ENCODE measurements at regions not wholly inside any gene's neighbourhood (a gene's known extent, or its start where the extent isn't known, plus 50 kb on each side); places are given as distances from the start of the nearest gene placed in this dataset.

DNA sequence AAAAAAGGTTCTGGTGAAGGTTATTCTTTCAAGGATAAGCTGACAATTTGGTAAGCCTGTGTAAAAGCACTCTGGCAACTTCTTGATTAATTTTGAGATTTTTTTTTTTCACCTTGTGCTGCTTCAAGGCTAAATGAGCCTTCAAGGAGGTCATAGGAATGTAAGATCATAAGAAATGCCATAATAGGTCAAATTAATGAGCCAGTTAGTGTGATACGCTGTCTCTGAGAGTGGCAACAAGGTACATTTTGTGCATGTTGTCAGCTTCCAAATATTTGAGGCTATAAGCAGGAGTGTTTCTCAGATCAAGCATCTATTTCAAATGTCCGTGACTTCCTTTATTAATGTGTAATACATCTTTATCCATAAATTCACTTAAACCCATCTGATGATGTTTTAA lies 72.3 kb upstream of the CDH6 start:
- Histone ChIP-seq H3K4me1 (ENCODE audit: control insufficient read depth in 3 of 3, insufficient read depth in 2 of 3, low read depth in 1 of 3, low read length in 2 of 3) (no peaks in the 10 kb centered on the region), H3K36me3 (ENCODE audit: control insufficient read depth in 3 of 3, insufficient read depth in 2 of 3, low read depth in 1 of 3, low read length in 3 of 3) (no peaks in the 10 kb centered on the region), H3K4me3 (ENCODE audit: low read depth in 1 of 3, low read length in 3 of 3) (no peak overlapping the region), H3K27ac (ENCODE audit: low read depth in 1 of 3, low read length in 2 of 3) (no peak overlapping the region), H3K27me3 (ENCODE audit: control insufficient read depth in 3 of 3, insufficient read depth in 3 of 3, low read length in 3 of 3) (no peaks in the 10 kb centered on the region), H3K9me3 (ENCODE audit: control insufficient read depth in 2 of 2, insufficient read depth in 1 of 2, low read depth in 1 of 2, low read length in 1 of 2) (no peaks in the 10 kb centered on the region)
- WGBS, 3 donors: 84 to 93% (median 88%) methylated on average over 2 of the region's 2 CpGs
- FAIRE-seq (no peak), DNase-seq (no peak)

DNA sequence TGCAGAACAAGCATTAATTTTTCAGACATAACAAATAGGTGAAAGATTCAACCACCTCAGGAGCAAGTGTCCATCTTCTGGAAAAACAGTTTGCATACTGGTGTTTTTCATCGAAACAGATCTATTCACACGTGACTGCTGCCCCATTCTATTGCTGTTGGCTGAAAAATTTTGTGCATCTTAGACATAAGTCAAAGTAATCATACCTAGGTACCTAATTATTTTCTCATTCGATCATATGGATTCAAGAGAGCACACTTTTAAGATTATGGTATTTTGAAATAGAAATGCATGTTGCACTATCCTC lies 72.9 kb upstream of the CDH6 start:
- H3K27me3 ChIP-seq (ENCODE audit: control insufficient read depth in 3 of 3, insufficient read depth in 3 of 3, low read length in 3 of 3): no peaks in the 10 kb centered on the region
- H3K9me3 ChIP-seq (ENCODE audit: control insufficient read depth in 2 of 2, insufficient read depth in 1 of 2, low read depth in 1 of 2, low read length in 1 of 2): no peaks in the 10 kb centered on the region
- 79 to 98% (median 83%) methylated on average over 3 of the region's 3 CpGs for WGBS, 3 donors
- H3K27ac ChIP-seq (ENCODE audit: low read depth in 1 of 3, low read length in 2 of 3): no peak overlapping the region
- no peaks in the 10 kb centered on the region for H3K36me3 ChIP-seq (ENCODE audit: control insufficient read depth in 3 of 3, insufficient read depth in 2 of 3, low read depth in 1 of 3, low read length in 3 of 3)
- no peak overlapping the region for H3K4me3 ChIP-seq (ENCODE audit: low read depth in 1 of 3, low read length in 3 of 3)
- FAIRE-seq (no peak), DNase-seq (no peak)
- H3K4me1 ChIP-seq (ENCODE audit: control insufficient read depth in 3 of 3, insufficient read depth in 2 of 3, low read depth in 1 of 3, low read length in 2 of 3): no peaks in the 10 kb centered on the region

DNA sequence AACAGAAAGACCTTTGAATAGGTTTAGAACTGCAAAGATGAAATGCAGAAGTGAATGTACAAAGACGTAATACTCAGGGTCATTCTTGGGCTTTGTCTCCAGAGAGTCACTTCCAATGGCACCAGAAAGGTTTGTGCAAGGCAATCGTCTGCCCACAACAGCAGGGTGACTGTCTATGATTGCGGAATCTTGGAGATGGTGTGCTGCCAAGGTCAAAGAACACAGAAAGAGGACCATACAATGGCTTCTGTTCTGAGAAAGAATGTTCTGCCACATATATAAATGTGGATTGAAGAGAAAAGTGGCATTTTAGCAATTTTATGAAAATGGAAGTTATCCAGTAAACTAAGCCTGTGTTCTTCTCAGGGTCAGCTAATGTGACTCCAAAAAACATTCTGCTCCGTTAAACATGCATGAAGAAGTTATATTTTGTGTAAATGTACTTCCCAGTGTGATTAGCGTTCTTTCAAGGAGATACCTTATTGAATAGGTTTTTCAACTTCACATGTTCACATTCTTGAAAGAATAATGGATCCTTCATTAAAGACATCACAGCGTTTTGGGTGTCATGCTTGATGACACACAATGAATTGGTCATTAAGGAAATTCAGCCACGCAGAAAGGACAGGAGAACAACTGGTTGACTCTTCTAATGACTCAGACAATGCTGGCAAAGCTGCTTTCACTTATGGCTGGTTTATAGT lies 73.4 kb upstream of the CDH6 start:
- Histone ChIP-seq H3K4me3 (ENCODE audit: low read depth in 1 of 3, low read length in 3 of 3) (no peak overlapping the region), H3K27ac (ENCODE audit: low read depth in 1 of 3, low read length in 2 of 3) (no peak overlapping the region), H3K9me3 (ENCODE audit: control insufficient read depth in 2 of 2, insufficient read depth in 1 of 2, low read depth in 1 of 2, low read length in 1 of 2) (no peaks in the 10 kb centered on the region), H3K27me3 (ENCODE audit: control insufficient read depth in 3 of 3, insufficient read depth in 3 of 3, low read length in 3 of 3) (no peaks in the 10 kb centered on the region), H3K36me3 (ENCODE audit: control insufficient read depth in 3 of 3, insufficient read depth in 2 of 3, low read depth in 1 of 3, low read length in 3 of 3) (no peaks in the 10 kb centered on the region), H3K4me1 (ENCODE audit: control insufficient read depth in 3 of 3, insufficient read depth in 2 of 3, low read depth in 1 of 3, low read length in 2 of 3) (no peaks in the 10 kb centered on the region)
- 70 to 78% (median 78%) methylated on average over 7 of the region's 7 CpGs for WGBS, 3 donors
- FAIRE-seq (no peak), DNase-seq (no peak)

DNA sequence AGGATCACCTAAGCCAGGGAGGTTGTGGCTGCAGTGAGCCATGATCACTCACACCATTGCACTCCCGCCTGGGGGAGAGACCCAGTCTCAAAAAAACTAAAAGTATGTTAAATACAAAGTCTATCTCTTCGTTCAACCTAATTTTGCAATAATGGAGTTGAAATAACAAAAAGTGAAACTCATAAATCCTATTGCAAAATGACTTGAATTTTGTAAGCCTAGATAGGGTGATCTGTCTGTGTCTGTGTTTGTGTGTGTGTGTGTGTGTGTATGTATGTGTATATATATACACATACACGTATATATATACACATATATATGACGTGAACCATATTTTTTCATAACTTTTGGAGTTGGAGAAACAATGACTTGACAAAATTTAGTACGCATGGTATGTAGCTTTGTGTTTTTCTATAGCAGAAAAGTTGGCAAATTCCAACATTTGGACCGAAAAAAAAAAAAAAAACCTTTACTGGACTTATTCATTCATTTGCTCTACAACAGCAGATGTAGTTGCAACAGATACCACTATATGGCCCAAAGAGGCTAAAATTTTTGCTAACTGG lies 76.9 kb upstream of the CDH6 start:
- no peak overlapping the region for H3K27ac ChIP-seq (ENCODE audit: low read depth in 1 of 3, low read length in 2 of 3)
- no peaks in the 10 kb centered on the region for H3K4me1 ChIP-seq (ENCODE audit: control insufficient read depth in 3 of 3, insufficient read depth in 2 of 3, low read depth in 1 of 3, low read length in 2 of 3)
- H3K4me3 ChIP-seq (ENCODE audit: low read depth in 1 of 3, low read length in 3 of 3): no peak overlapping the region
- WGBS, 3 donors: 77 to 89% (median 89%) methylated on average over 6 of the region's 6 CpGs
- FAIRE-seq (no peak), DNase-seq (no peak)
- H3K36me3 ChIP-seq (ENCODE audit: control insufficient read depth in 3 of 3, insufficient read depth in 2 of 3, low read depth in 1 of 3, low read length in 3 of 3): no peaks in the 10 kb centered on the region
- H3K27me3 ChIP-seq (ENCODE audit: control insufficient read depth in 3 of 3, insufficient read depth in 3 of 3, low read length in 3 of 3): no peaks in the 10 kb centered on the region
- H3K9me3 ChIP-seq (ENCODE audit: control insufficient read depth in 2 of 2, insufficient read depth in 1 of 2, low read depth in 1 of 2, low read length in 1 of 2): no peaks in the 10 kb centered on the region

DNA sequence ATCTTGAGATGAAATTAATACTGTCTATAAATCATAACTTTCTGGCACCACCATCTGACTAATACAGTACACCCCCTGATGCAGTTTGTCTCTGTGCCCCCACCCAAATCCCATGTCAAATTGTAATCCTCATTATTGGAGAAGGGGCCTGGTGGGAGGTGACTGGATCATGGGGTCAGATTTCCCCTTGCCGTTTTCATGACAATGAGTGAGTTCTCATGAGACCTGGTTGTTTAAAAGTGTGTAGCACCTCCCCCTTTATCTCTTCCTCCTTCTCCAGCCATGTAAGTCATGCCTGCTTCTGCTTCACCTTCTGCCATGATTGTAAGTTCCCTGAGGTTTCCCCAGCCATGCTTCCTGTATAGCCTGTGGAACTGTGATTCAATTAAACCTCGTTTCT lies 78.7 kb upstream of the CDH6 start:
- Histone ChIP-seq H3K27ac (ENCODE audit: low read depth in 1 of 3, low read length in 2 of 3) (no peak overlapping the region), H3K4me1 (ENCODE audit: control insufficient read depth in 3 of 3, insufficient read depth in 2 of 3, low read depth in 1 of 3, low read length in 2 of 3) (no peaks in the 10 kb centered on the region), H3K4me3 (ENCODE audit: low read depth in 1 of 3, low read length in 3 of 3) (no peak overlapping the region), H3K27me3 (ENCODE audit: control insufficient read depth in 3 of 3, insufficient read depth in 3 of 3, low read length in 3 of 3) (no peaks in the 10 kb centered on the region), H3K9me3 (ENCODE audit: control insufficient read depth in 2 of 2, insufficient read depth in 1 of 2, low read depth in 1 of 2, low read length in 1 of 2) (no peaks in the 10 kb centered on the region), H3K36me3 (ENCODE audit: control insufficient read depth in 3 of 3, insufficient read depth in 2 of 3, low read depth in 1 of 3, low read length in 3 of 3) (no peaks in the 10 kb centered on the region)
- DNase-seq (no peak), FAIRE-seq (no peak)
- 46 to 66% (median 49%) methylated on average over 2 of the region's 2 CpGs for WGBS, 3 donors

DNA sequence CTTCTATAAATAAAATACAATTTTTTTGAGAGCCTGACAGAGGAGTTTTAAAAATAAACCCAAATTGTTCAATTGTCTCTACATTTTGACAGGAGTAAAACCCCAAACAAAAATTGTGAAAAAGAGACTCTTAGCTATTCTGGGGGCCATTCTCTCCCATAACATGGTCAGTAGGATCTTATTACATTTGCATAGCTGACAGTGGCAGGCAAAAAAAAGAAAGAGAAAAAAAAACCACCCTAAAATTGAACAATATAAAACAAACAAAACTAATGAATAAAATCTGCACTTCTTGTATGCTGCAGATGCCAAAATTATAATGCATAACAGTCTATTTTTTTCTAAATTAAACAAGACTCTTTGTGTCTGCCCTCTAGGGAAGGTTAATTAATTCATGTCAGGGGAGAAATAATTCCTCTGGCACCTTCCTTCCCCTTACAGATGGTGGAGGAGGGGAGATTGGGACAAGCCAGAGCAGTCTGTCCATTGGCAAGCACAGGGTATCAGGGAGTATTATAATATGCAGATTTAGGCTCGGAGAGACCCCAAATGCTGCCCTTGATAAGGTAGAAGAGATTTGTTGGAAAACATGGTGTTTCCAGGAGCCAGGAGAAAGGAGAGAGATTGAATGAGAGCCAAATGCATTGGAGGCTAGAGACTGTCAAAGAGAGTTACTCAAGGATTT lies 79.7 kb upstream of the CDH6 start:
- FAIRE-seq: no peak
- H3K4me3 ChIP-seq (ENCODE audit: low read depth in 1 of 3, low read length in 3 of 3): no peak overlapping the region

DNA sequence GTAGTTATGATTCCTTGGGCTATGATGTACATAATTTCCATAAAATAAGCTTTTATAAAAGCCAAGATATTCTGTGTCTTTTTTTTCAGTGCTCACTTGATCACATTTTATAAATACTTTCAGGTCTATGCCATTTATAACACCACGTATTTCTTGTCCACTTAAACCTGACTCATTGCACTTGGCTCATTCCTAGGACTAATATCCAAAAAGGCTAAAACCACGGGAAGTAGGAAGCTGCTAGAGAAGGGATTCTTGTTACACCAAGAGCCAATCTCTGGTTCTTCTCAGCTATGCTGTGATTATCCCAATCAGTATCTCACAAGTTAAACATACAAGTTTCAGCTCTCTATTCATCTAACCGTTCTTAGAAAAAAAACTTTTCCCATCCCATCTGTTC lies 80.4 kb upstream of the CDH6 start:
- H3K36me3 ChIP-seq (ENCODE audit: control insufficient read depth in 3 of 3, insufficient read depth in 2 of 3, low read depth in 1 of 3, low read length in 3 of 3): no peaks in the 10 kb centered on the region
- H3K27me3 ChIP-seq (ENCODE audit: control insufficient read depth in 3 of 3, insufficient read depth in 3 of 3, low read length in 3 of 3): no peaks in the 10 kb centered on the region
- 48 to 68% (median 56%) methylated on average over 3 of the region's 3 CpGs for WGBS, 3 donors
- FAIRE-seq (no peak), DNase-seq (no peak)
- no peaks in the 10 kb centered on the region for H3K9me3 ChIP-seq (ENCODE audit: control insufficient read depth in 2 of 2, insufficient read depth in 1 of 2, low read depth in 1 of 2, low read length in 1 of 2)
- H3K4me1 ChIP-seq (ENCODE audit: control insufficient read depth in 3 of 3, insufficient read depth in 2 of 3, low read depth in 1 of 3, low read length in 2 of 3): no peaks in the 10 kb centered on the region
- no peak overlapping the region for H3K4me3 ChIP-seq (ENCODE audit: low read depth in 1 of 3, low read length in 3 of 3)
- no peak overlapping the region for H3K27ac ChIP-seq (ENCODE audit: low read depth in 1 of 3, low read length in 2 of 3)

More for the DNA sequence above, 79.7 kb upstream of the CDH6 start:
- no peaks in the 10 kb centered on the region for H3K36me3 ChIP-seq (ENCODE audit: control insufficient read depth in 3 of 3, insufficient read depth in 2 of 3, low read depth in 1 of 3, low read length in 3 of 3)
- no peaks in the 10 kb centered on the region for H3K4me1 ChIP-seq (ENCODE audit: control insufficient read depth in 3 of 3, insufficient read depth in 2 of 3, low read depth in 1 of 3, low read length in 2 of 3)
- H3K27me3 ChIP-seq (ENCODE audit: control insufficient read depth in 3 of 3, insufficient read depth in 3 of 3, low read length in 3 of 3): no peaks in the 10 kb centered on the region
- H3K27ac ChIP-seq (ENCODE audit: low read depth in 1 of 3, low read length in 2 of 3): no peak overlapping the region
- DNase-seq: no peak
- WGBS, 3 donors: 68 to 87% (median 76%) methylated on average over 1 of the region's 1 CpG
- H3K9me3 ChIP-seq (ENCODE audit: control insufficient read depth in 2 of 2, insufficient read depth in 1 of 2, low read depth in 1 of 2, low read length in 1 of 2): no peaks in the 10 kb centered on the region

DNA sequence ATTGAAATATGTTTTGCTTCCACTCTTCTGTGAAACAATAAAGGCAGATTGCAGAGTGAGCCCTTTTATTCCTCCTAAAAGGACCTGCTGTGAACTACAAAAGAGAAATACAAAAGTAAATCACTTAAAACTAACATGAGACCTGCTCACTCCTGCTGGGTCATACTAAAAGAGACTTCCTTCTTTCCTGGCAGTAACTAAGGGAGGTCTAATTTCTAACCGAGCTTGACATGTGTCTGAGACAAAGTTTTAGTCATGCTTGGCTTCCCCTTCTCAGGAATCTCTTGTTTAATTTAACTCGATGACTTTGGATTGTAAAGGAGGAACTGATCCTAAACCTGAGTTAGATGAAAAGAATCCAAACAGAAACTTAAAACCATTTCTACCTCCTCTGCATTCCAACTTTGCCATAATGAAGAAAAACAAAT lies 86.4 kb upstream of the CDH6 start:
- no peak overlapping the region for H3K27ac ChIP-seq (ENCODE audit: low read depth in 1 of 3, low read length in 2 of 3)
- H3K36me3 ChIP-seq (ENCODE audit: control insufficient read depth in 3 of 3, insufficient read depth in 2 of 3, low read depth in 1 of 3, low read length in 3 of 3): no peaks in the 10 kb centered on the region
- H3K27me3 ChIP-seq (ENCODE audit: control insufficient read depth in 3 of 3, insufficient read depth in 3 of 3, low read length in 3 of 3): no peaks in the 10 kb centered on the region
- FAIRE-seq (no peak), DNase-seq (no peak)
- no peak overlapping the region for H3K4me3 ChIP-seq (ENCODE audit: low read depth in 1 of 3, low read length in 3 of 3)
- no peaks in the 10 kb centered on the region for H3K4me1 ChIP-seq (ENCODE audit: control insufficient read depth in 3 of 3, insufficient read depth in 2 of 3, low read depth in 1 of 3, low read length in 2 of 3)
- WGBS, 3 donors: 27 to 40% (median 27%) methylated on average over 2 of the region's 2 CpGs
- no peaks in the 10 kb centered on the region for H3K9me3 ChIP-seq (ENCODE audit: control insufficient read depth in 2 of 2, insufficient read depth in 1 of 2, low read depth in 1 of 2, low read length in 1 of 2)

All from small intestine (tissue), 7 donors.